ENCODE measurements at regions not wholly inside any gene's neighbourhood (a gene's known extent, or its start where the extent isn't known, plus 50 kb on each side); places are given as distances from the start of the nearest gene placed in this dataset.
A peak's percentile ranks its signal among the peaks of the same experiment; 100 is the strongest.

DNA sequence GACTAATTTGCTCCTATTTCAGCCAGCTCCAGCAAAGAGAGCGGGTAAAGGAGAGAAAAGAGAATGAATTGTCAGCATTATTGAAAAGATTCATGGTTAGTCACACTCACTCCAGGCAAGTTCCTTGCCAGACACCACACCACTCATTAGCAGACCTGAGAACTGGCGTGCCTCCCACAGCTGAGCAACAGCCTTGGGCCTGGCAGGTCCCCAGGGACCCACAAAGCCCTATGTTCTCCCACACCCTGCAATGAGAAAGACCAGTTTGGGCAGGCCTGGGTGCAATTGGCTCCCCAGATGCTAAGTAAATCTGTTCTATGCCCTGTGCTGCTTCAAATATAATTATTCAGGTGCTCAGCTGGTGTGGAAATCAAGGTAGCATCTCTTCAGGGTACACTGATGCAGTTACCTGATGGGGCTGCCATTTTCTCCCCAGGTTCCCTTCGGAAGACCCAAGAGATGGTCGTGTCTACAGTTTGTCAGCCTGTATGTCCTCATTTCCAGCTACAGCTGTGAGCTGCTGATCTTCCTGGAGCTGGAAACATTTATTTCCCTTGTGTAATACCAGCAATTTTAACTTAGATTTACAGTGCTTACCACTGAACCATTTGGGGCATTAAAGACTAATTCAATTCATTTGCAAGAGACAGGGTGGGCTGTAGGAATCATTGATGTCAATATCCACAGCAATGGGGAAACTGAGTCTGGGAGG, 405.0 kb downstream of the COG6 start:
- BruUV-seq (replicated peaks) = no TSS peak
- no peaks in the 10 kb centered on the region for H3K27me3 ChIP-seq (replicated peaks in 1 of 2; ENCODE audit: control insufficient read depth in 2 of 2, insufficient read depth in 2 of 2, low read length in 1 of 2)
- TF ChIP-seq NFIC (IDR thresholded peaks at IDR 0.05; ENCODE audit: low read depth, low read length) = peak; percentile 45; the same call in 1 of the 2 replicates
- no peak for TF ChIP-seq ASH2L (IDR thresholded peaks at IDR 0.05; ENCODE audit: borderline replicate concordance, low read depth)
- TF ChIP-seq, protein P1, sequence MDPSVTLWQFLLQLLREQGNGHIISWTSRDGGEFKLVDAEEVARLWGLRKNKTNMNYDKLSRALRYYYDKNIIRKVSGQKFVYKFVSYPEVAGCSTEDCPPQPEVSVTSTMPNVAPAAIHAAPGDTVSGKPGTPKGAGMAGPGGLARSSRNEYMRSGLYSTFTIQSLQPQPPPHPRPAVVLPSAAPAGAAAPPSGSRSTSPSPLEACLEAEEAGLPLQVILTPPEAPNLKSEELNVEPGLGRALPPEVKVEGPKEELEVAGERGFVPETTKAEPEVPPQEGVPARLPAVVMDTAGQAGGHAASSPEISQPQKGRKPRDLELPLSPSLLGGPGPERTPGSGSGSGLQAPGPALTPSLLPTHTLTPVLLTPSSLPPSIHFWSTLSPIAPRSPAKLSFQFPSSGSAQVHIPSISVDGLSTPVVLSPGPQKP (IDR thresholded peaks at IDR 0.05; ENCODE audit: low read depth, low read length) = no peak
- TF ChIP-seq SIX5 (IDR thresholded peaks at IDR 0.05; ENCODE audit: low read depth, low read length, severe bottlenecking) = no peak
- TF ChIP-seq, protein P2, sequence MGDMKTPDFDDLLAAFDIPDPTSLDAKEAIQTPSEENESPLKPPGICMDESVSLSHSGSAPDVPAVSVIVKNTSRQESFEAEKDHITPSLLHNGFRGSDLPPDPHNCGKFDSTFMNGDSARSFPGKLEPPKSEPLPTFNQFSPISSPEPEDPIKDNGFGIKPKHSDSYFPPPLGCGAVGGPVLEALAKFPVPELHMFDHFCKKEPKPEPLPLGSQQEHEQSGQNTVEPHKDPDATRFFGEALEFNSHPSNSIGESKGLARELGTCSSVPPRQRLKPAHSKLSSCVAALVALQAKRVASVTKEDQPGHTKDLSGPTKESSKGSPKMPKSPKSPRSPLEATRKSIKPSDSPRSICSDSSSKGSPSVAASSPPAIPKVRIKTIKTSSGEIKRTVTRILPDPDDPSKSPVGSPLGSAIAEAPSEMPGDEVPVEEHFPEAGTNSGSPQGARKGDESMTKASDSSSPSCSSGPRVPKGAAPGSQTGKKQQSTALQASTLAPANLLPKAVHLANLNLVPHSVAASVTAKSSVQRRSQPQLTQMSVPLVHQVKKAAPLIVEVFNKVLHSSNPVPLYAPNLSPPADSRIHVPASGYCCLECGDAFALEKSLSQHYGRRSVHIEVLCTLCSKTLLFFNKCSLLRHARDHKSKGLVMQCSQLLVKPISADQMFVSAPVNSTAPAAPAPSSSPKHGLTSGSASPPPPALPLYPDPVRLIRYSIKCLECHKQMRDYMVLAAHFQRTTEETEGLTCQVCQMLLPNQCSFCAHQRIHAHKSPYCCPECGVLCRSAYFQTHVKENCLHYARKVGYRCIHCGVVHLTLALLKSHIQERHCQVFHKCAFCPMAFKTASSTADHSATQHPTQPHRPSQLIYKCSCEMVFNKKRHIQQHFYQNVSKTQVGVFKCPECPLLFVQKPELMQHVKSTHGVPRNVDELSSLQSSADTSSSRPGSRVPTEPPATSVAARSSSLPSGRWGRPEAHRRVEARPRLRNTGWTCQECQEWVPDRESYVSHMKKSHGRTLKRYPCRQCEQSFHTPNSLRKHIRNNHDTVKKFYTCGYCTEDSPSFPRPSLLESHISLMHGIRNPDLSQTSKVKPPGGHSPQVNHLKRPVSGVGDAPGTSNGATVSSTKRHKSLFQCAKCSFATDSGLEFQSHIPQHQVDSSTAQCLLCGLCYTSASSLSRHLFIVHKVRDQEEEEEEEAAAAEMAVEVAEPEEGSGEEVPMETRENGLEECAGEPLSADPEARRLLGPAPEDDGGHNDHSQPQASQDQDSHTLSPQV (IDR thresholded peaks at IDR 0.05) = peak; percentile 19; the same call in 1 of the 2 replicates
- TF ChIP-seq BCL11A (IDR thresholded peaks at IDR 0.05; ENCODE audit: low read depth, low read length) = peak; percentile 94
- no peak for TF ChIP-seq ZNF207 (IDR thresholded peaks at IDR 0.05; ENCODE audit: borderline replicate concordance)
- no peak for TF ChIP-seq KDM1A (IDR thresholded peaks at IDR 0.05; ENCODE audit: borderline replicate concordance)
- no peak for TF ChIP-seq MTA3 (IDR thresholded peaks at IDR 0.05; ENCODE audit: borderline replicate concordance, low read length)
- no peak for TF ChIP-seq RELA (IDR thresholded peaks at IDR 0.05; ENCODE audit: borderline replicate concordance, partially characterized antibody)
- peak; percentile 54; the same call in 1 of the 2 replicates for TF ChIP-seq BMI1 (IDR thresholded peaks at IDR 0.05; ENCODE audit: borderline replicate concordance)
- TF ChIP-seq FOXK2 (IDR thresholded peaks at IDR 0.05) = no peak
- TF ChIP-seq JUNB (IDR thresholded peaks at IDR 0.05) = no peak; the same call in 1 of the 2 replicates
- TF ChIP-seq, protein P3, sequence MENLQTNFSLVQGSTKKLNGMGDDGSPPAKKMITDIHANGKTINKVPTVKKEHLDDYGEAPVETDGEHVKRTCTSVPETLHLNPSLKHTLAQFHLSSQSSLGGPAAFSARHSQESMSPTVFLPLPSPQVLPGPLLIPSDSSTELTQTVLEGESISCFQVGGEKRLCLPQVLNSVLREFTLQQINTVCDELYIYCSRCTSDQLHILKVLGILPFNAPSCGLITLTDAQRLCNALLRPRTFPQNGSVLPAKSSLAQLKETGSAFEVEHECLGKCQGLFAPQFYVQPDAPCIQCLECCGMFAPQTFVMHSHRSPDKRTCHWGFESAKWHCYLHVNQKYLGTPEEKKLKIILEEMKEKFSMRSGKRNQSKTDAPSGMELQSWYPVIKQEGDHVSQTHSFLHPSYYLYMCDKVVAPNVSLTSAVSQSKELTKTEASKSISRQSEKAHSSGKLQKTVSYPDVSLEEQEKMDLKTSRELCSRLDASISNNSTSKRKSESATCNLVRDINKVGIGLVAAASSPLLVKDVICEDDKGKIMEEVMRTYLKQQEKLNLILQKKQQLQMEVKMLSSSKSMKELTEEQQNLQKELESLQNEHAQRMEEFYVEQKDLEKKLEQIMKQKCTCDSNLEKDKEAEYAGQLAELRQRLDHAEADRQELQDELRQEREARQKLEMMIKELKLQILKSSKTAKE (IDR thresholded peaks at IDR 0.05; ENCODE audit: low read depth, poor library complexity, severe bottlenecking) = peak; percentile 53

More for the DNA sequence above, 405.0 kb downstream of the COG6 start:
- no peaks in the 10 kb centered on the region for H3K36me3 ChIP-seq (ENCODE audit: control insufficient read depth in 2 of 2, insufficient read depth in 2 of 2, low read length in 1 of 2)
- no peak overlapping the region for H3K9ac ChIP-seq (ENCODE audit: control insufficient read depth, insufficient read depth, low read length)
- POLR2A ChIA-PET = interaction anchor here (0.6 to 0.8 kb wide), 2 partner anchors 25 to 362 kb away, joined by 3 read pairs; no protein-coding TSS in a partner anchor
- H3K27ac ChIP-seq (ENCODE audit: control insufficient read depth, insufficient read depth) = peak overlapping the region; percentile 80
- no peak overlapping the region for H3K4me2 ChIP-seq (ENCODE audit: control insufficient read depth, insufficient read depth)
- SMC1A ChIA-PET (ENCODE audit: uncharacterized antibody, unreplicated experiment) = interaction anchor here (0.7 to 3.3 kb wide), 17 partner anchors 8 to 710 kb away, joined by 3 to 25 read pairs (median 4); no protein-coding TSS in a partner anchor
- CTCF ChIA-PET = interaction anchor here (0.6 to 4.0 kb wide), 10 partner anchors 9 to 717 kb away, joined by 3 to 27 read pairs (median 4); no protein-coding TSS in a partner anchor
- H3K4me3 ChIP-seq = no peak overlapping the region
- intact Hi-C loops (cut with micrococcal nuclease; ENCODE audit: unreplicated experiment) (loop anchor here (1.0 to 10.0 kb wide), 5 partner anchors 34 to 717 kb away; no protein-coding TSS in a partner anchor), in situ Hi-C loops (cut with MboI) (loop anchor here (5.0 kb wide), 2 partner anchors 622 to 717 kb away; no protein-coding TSS in a partner anchor)
- FAIRE-seq = no peak
- H2AFZ ChIP-seq (ENCODE audit: control insufficient read depth, low read depth, low read length) = no peak overlapping the region
- H3K9me3 ChIP-seq (replicated peaks; ENCODE audit: control insufficient read depth, insufficient read depth, low read length) = no peaks in the 10 kb centered on the region; the same call in 2 of the 3 replicates
- DNase-seq (ENCODE audit: low read depth, low spot score) = peak; percentile 97
- H4K20me1 ChIP-seq (ENCODE audit: control insufficient read depth, insufficient read depth) = no peaks in the 10 kb centered on the region
- H3K4me1 ChIP-seq (ENCODE audit: control insufficient read depth, insufficient read depth, low read length) = peaks cover 28% of the 10 kb centered on the region
- no peaks in the 10 kb centered on the region for H3K79me2 ChIP-seq (ENCODE audit: control insufficient read depth, insufficient read depth, low read length)
- RAD21 ChIA-PET (ENCODE audit: unreplicated experiment) = interaction anchor here (1.1 to 3.3 kb wide), 12 partner anchors 9 to 608 kb away, joined by 3 to 13 read pairs (median 5); no protein-coding TSS in a partner anchor
- peak; percentile 86 for ATAC-seq
- WGBS (ENCODE audit: insufficient coverage, insufficient replicate concordance, low lambda C conversion rate, missing lambda C conversion rate) = 14% methylated on average over 4 of the region's 4 CpGs
